IMR-90 (cell line): ENCODE measurements at regions not wholly inside any gene's neighbourhood (a gene's known extent, or its start where the extent isn't known, plus 50 kb on each side); places are given as distances from the start of the nearest gene placed in this dataset.

Experiments used
- ATAC-seq: fragments of 200-7000 bp; cut with Tn5 transposase; 2 replicates; pipeline ENCODE4 v1.9.1; 2020; ENCODE audit warnings: low read depth, mild to moderate bottlenecking, moderate library complexity
- BruUV-seq: library from RNA; stranded (reverse); fragments of 400-500 nt; replicated peaks from 2 replicates; lab custom pipeline; 2021; lab: Mats Ljungman, UMichigan
- CTCF ChIA-PET: fragments of 300-600 bp; formaldehyde crosslinking; extraction: SDS; loops from one replicate; lab custom pipeline; 2021; ENCODE audit warnings: antibody characterized with exemption; lab: Yijun Ruan, JAX
- POLR2A ChIA-PET: fragments of 300-600 bp; sonication (Branson Sonifier 250); formaldehyde crosslinking; loops from one replicate; lab custom pipeline; 2022; ENCODE audit warnings: antibody characterized with exemption; ENCODE audit not compliant: unreplicated experiment; lab: Charles Lee
- DNase-seq: peaks from one replicate; pipeline ENCODE4 v3.0.0; 2013
- H2AFZ ChIP-seq: replicated peaks from 2 replicates; pipeline ENCODE3; 2013; ENCODE audit warnings: low read length, mild to moderate bottlenecking; ENCODE audit not compliant: poor library complexity
- H2AK5ac ChIP-seq: 2 replicates; pipeline ENCODE4 v1.6.1; 2013; ENCODE audit warnings: low read depth, low read length, inconsistent platforms
- H2AK9ac ChIP-seq: replicated peaks from 2 replicates; pipeline ENCODE3; 2013; ENCODE audit warnings: mild to moderate bottlenecking, low read depth, low read length, moderate library complexity; ENCODE audit not compliant: poor library complexity
- H2BK120ac ChIP-seq: 2 replicates; pipeline ENCODE4 v1.6.1; 2013; ENCODE audit warnings: low read depth, low read length, inconsistent platforms
- H2BK15ac ChIP-seq: 3 replicates; pipeline ENCODE4 v1.6.1; 2013; ENCODE audit warnings: low read depth, low read length, inconsistent platforms
- H2BK20ac ChIP-seq: 2 replicates; pipeline ENCODE4 v1.6.1; 2013; ENCODE audit warnings: low read depth, mild to moderate bottlenecking, inconsistent platforms, low read length, moderate library complexity
- H2BK5ac ChIP-seq: 2 replicates; pipeline ENCODE4 v1.6.1; 2013; ENCODE audit warnings: mild to moderate bottlenecking, low read depth, low read length, inconsistent platforms; ENCODE audit not compliant: poor library complexity, severe bottlenecking
- H3K14ac ChIP-seq: replicated peaks from 2 replicates; pipeline ENCODE4 v1.6.1; 2013; ENCODE audit warnings: low read depth, low read length, inconsistent platforms
- H3K18ac ChIP-seq: 2 replicates; pipeline ENCODE4 v1.6.1; 2013; ENCODE audit warnings: low read depth, low read length, control low read depth
- H3K23ac ChIP-seq: 2 replicates; pipeline ENCODE4 v1.6.1; 2013; ENCODE audit warnings: low read depth, low read length, inconsistent platforms
- H3K27ac ChIP-seq: 2 replicates; pipeline ENCODE4 v1.5.1; 2013; ENCODE audit warnings: mild to moderate bottlenecking, control low read depth, low read length; ENCODE audit not compliant: insufficient read depth
- H3K27me3 ChIP-seq: 2 replicates; pipeline ENCODE4 v1.6.1; 2013; ENCODE audit warnings: low read length; ENCODE audit not compliant: control insufficient read depth, insufficient read depth
- H3K36me3 ChIP-seq: 2 replicates; pipeline ENCODE4 v1.6.1; 2013; ENCODE audit warnings: low read length, mixed read lengths; ENCODE audit not compliant: control insufficient read depth, insufficient read depth
- H3K4ac ChIP-seq: 2 replicates; pipeline ENCODE4 v1.6.1; 2013; ENCODE audit warnings: low read depth, low read length, inconsistent platforms
- H3K4me1 ChIP-seq: 2 replicates; pipeline ENCODE4 v1.6.1; 2013; ENCODE audit warnings: low read length, mixed read lengths; ENCODE audit not compliant: control insufficient read depth, insufficient read depth
- H3K4me2 ChIP-seq: 2 replicates; pipeline ENCODE4 v1.6.1; 2013; ENCODE audit warnings: low read depth, mild to moderate bottlenecking, control low read depth, low read length, moderate library complexity
- H3K4me3 ChIP-seq: 2 replicates; pipeline ENCODE4 v1.5.1; 2013; ENCODE audit warnings: low read depth, mild to moderate bottlenecking, control low read depth, low read length, moderate library complexity; ENCODE audit not compliant: insufficient read depth
- H3K56ac ChIP-seq: 2 replicates; pipeline ENCODE4 v1.6.1; 2013; ENCODE audit warnings: low read length, inconsistent platforms; ENCODE audit not compliant: insufficient read depth; ENCODE audit errors: extremely low read depth
- H3K79me1 ChIP-seq, 2 experiments: 2 replicates each; pipeline ENCODE4 v1.6.1; 2013; ENCODE audit warnings: low read length in 2 of 2, inconsistent platforms in 1 of 2, low read depth in 1 of 2
- H3K9ac ChIP-seq: 2 replicates; pipeline ENCODE4 v1.6.1; 2013; ENCODE audit warnings: low read depth, low read length, control low read depth
- H3K9me1 ChIP-seq: 2 replicates; pipeline ENCODE4 v1.6.1; 2013; ENCODE audit warnings: low read length, inconsistent platforms; ENCODE audit not compliant: insufficient read depth
- H3K9me3 ChIP-seq: 2 replicates; pipeline ENCODE4 v1.6.1; 2013; ENCODE audit warnings: low read length; ENCODE audit not compliant: control insufficient read depth, insufficient read depth
- H4K20me1 ChIP-seq: 2 replicates; pipeline ENCODE4 v1.6.1; 2013; ENCODE audit warnings: low read length, inconsistent platforms; ENCODE audit not compliant: insufficient read depth
- H4K5ac ChIP-seq: 2 replicates; pipeline ENCODE4 v1.6.1; 2013; ENCODE audit warnings: mild to moderate bottlenecking, low read depth, low read length, control low read depth
- H4K8ac ChIP-seq, 2 experiments: 2 replicates each; pipeline ENCODE4 v1.6.1; 2013; ENCODE audit warnings: low read depth in 2 of 2, low read length in 2 of 2, control low read depth in 1 of 2, inconsistent platforms in 1 of 2
- H4K91ac ChIP-seq: 2 replicates; pipeline ENCODE4 v1.6.1; 2013; ENCODE audit warnings: low read depth, low read length, inconsistent platforms; ENCODE audit not compliant: insufficient read depth
- BHLHE40 ChIP-seq: fragments of 150-350 bp; IDR thresholded peaks from 2 replicates; pipeline ENCODE4 v1.6.1; 2016; ENCODE audit warnings: mild to moderate bottlenecking, low read depth, low read length
- CEBPB ChIP-seq: IDR thresholded peaks from 2 replicates; pipeline ENCODE4 v1.6.1; 2012; ENCODE audit warnings: low read depth, low read length, improper control_type of control experiment
- CHD1 ChIP-seq: IDR thresholded peaks from 2 replicates; pipeline ENCODE4 v1.6.1; 2012; ENCODE audit warnings: low read depth, low read length, improper control_type of control experiment
- CTCF ChIP-seq: conservative IDR thresholded peaks from 2 replicates; pipeline ENCODE4 v1.5.1; 2012; ENCODE audit warnings: mild to moderate bottlenecking, low read depth, low read length, improper control_type of control experiment
- ELK1 ChIP-seq: fragments of 150-350 bp; IDR thresholded peaks from 2 replicates; pipeline ENCODE4 v1.6.1; 2016; ENCODE audit warnings: low read depth, mild to moderate bottlenecking, low read length, moderate library complexity, borderline replicate concordance
- FOS ChIP-seq: fragments of 150-350 bp; IDR thresholded peaks from 2 replicates; pipeline ENCODE4 v1.6.1; 2016; ENCODE audit warnings: low read depth, low read length
- MAFK ChIP-seq: IDR thresholded peaks from 2 replicates; pipeline ENCODE4 v1.6.1; 2012; ENCODE audit warnings: low read depth, low read length, improper control_type of control experiment
- MAZ ChIP-seq: IDR thresholded peaks from 2 replicates; pipeline ENCODE4 v1.6.1; 2012; ENCODE audit warnings: low read depth, mild to moderate bottlenecking, low read length, improper control_type of control experiment, moderate library complexity, borderline replicate concordance
- MXI1 ChIP-seq: IDR thresholded peaks from 2 replicates; pipeline ENCODE4 v1.6.1; 2012; ENCODE audit warnings: low read depth, mild to moderate bottlenecking, low read length, moderate library complexity, borderline replicate concordance
- NFE2L2 ChIP-seq: fragments of 150-350 bp; IDR thresholded peaks from 2 replicates; pipeline ENCODE4 v1.6.1; 2016; ENCODE audit warnings: low read depth, mild to moderate bottlenecking, low read length
- POLR2A ChIP-seq: IDR thresholded peaks from 2 replicates; pipeline ENCODE4 v1.6.1; 2012; ENCODE audit warnings: mild to moderate bottlenecking, low read depth, low read length
- RAD21 ChIP-seq: IDR thresholded peaks from 2 replicates; pipeline ENCODE4 v1.6.1; 2012; ENCODE audit warnings: low read length, improper control_type of control experiment
- RCOR1 ChIP-seq: IDR thresholded peaks from 2 replicates; pipeline ENCODE4 v1.6.1; 2012; ENCODE audit warnings: mild to moderate bottlenecking, low read length, improper control_type of control experiment; ENCODE audit not compliant: insufficient replicate concordance
- RFX5 ChIP-seq: IDR thresholded peaks from 2 replicates; pipeline ENCODE4 v1.8.0; 2012; ENCODE audit warnings: low read depth, mild to moderate bottlenecking, low read length, moderate library complexity
- SMC3 ChIP-seq: fragments of 150-350 bp; IDR thresholded peaks from 2 replicates; pipeline ENCODE4 v1.6.1; 2016; ENCODE audit warnings: low read depth, mild to moderate bottlenecking, antibody characterized with exemption, low read length, moderate library complexity
- USF2 ChIP-seq: fragments of 150-350 bp; IDR thresholded peaks from 2 replicates; pipeline ENCODE4 v1.6.1; 2017; ENCODE audit warnings: mild to moderate bottlenecking, antibody characterized with exemption, low read length, low read depth
- WGBS, 2 experiments: methylation state at CpG; one replicate each; pipeline versions ENCODE4 v1.1.5 to v1.1.7; 2013; ENCODE audit warnings: missing lambda C conversion rate in 2 of 2; ENCODE audit not compliant: insufficient read length in 1 of 2; ENCODE audit errors: extremely low coverage in 2 of 2; 5-methylcytosine and 5-hydroxymethylcytosine counted together
- dilution Hi-C: fragments of 300-500 bp; cut with HindIII; formaldehyde crosslinking; loops from one replicate; pipeline ENCODE4 v1.14.3; 2018; ENCODE audit warnings: low sequenced_read_pairs; ENCODE audit not compliant: unreplicated experiment
- in situ Hi-C: fragments of 300-500 bp; cut with MboI; formaldehyde crosslinking; loops from 3 replicates; pipeline ENCODE4 v1.14.3; 2019; ENCODE audit warnings: low sequenced_read_pairs, inconsistent platforms, mixed read lengths
- intact Hi-C: fragments of 100-400 bp; cut with micrococcal nuclease; formaldehyde crosslinking; loops from 2 replicates; pipeline ENCODE4 v1.10.0; 2022

- no peak overlapping the region for H2BK120ac ChIP-seq
- TF ChIP-seq CHD1, result no peak
- no peak for TF ChIP-seq MAFK
- TF ChIP-seq SMC3, result no peak
- no peak for TF ChIP-seq CTCF
- TF ChIP-seq FOS, result no peak
- TF ChIP-seq MXI1, result no peak
- TF ChIP-seq NFE2L2, result no peak
- TF ChIP-seq MAZ, result no peak
- no peak for TF ChIP-seq RAD21
- no peak for TF ChIP-seq ELK1
- no peak for TF ChIP-seq RFX5
- TF ChIP-seq RCOR1, result no peak
- TF ChIP-seq USF2, result no peak
- no peak for TF ChIP-seq POLR2A
- TF ChIP-seq CEBPB, result no peak
- no peak for TF ChIP-seq BHLHE40
- no peaks in the 10 kb centered on the region for H4K20me1 ChIP-seq
- H3K14ac ChIP-seq, result no peak overlapping the region
- H3K4ac ChIP-seq, result no peak overlapping the region
- no peak overlapping the region for H2BK5ac ChIP-seq
- H4K8ac ChIP-seq, result no peak overlapping the region
- no peak overlapping the region for H4K5ac ChIP-seq
- no peak overlapping the region for H3K56ac ChIP-seq
- H3K4me2 ChIP-seq, result no peak overlapping the region
- ChIA-PET POLR2A (no interaction called here), CTCF (no interaction called here)
- no peaks in the 10 kb centered on the region for H3K27me3 ChIP-seq
- no peak overlapping the region for H2AK5ac ChIP-seq
- in situ Hi-C loops (no loop called here), intact Hi-C loops (no loop called here), dilution Hi-C loops (no loop called here)
- H3K4me1 ChIP-seq, result no peaks in the 10 kb centered on the region
- no peak overlapping the region for H3K18ac ChIP-seq
- no peak overlapping the region for H3K23ac ChIP-seq
- H3K36me3 ChIP-seq, result no peaks in the 10 kb centered on the region
- no peaks in the 10 kb centered on the region for H3K79me1 ChIP-seq
- no peak overlapping the region for H3K9ac ChIP-seq
- H3K9me3 ChIP-seq, result peaks cover 7% of the 10 kb centered on the region
- ATAC-seq (no peak), DNase-seq (no peak)
- no peaks in the 10 kb centered on the region for H3K9me1 ChIP-seq
- no peak overlapping the region for H3K4me3 ChIP-seq
- WGBS, 2 experiments, result no CpG with 5 or more reads among the region's 3 CpGs
- no peak overlapping the region for H2AFZ ChIP-seq
- BruUV-seq, result no TSS peak
- no peak overlapping the region for H2BK15ac ChIP-seq
- H2AK9ac ChIP-seq, result no peak overlapping the region
- no peak overlapping the region for H4K91ac ChIP-seq
- H3K27ac ChIP-seq, result no peak overlapping the region
- H2BK20ac ChIP-seq, result no peak overlapping the region
These were observed 418.8 kb upstream of the SMIM21 start for GRCh38 chr18:75846321-75846720.
